ENCODE measurements at regions not wholly inside any gene's neighbourhood (a gene's known extent, or its start where the extent isn't known, plus 50 kb on each side); places are given as distances from the start of the nearest gene placed in this dataset.

DNA sequence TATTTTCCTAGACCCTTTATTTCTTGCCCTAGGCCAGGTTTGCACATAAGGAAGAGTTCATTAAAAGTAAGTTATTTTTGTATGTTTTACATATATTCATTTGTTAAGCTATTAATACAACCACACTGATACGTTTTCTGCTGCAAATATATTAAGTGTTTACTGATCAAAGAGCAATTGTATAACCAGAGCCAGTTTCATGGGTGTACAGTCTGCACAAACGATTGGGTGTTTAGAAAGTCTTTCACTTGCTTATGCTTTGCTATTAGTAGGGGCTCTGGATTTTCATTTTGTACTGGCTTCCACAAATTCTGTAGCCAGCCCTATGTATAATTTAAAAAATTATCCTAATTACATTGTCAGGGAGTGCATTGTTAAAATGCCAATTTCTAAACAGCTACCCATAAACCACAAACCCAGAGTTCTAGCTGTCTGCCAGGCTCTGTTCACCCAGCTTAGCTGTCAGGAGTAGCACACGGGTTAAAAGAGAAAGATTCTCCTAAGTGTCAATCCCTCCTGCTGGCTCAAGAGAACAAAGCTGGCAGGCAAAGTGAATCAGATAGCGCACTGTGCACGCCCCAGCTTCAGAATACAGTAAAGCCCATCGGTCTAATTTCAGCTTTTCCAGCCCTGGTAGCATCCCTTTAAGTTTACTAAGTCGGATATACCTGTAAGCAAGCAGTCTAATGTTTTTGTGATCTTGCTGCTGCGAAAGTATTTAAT lies 151.0 kb upstream of the LMO3 start:
- TF ChIP-seq RCOR1 (IDR thresholded peaks at IDR 0.05; ENCODE audit: borderline replicate concordance in 1 of 2, low read depth in 2 of 2, low read length in 2 of 2) = no peak
- TF ChIP-seq, protein P1, sequence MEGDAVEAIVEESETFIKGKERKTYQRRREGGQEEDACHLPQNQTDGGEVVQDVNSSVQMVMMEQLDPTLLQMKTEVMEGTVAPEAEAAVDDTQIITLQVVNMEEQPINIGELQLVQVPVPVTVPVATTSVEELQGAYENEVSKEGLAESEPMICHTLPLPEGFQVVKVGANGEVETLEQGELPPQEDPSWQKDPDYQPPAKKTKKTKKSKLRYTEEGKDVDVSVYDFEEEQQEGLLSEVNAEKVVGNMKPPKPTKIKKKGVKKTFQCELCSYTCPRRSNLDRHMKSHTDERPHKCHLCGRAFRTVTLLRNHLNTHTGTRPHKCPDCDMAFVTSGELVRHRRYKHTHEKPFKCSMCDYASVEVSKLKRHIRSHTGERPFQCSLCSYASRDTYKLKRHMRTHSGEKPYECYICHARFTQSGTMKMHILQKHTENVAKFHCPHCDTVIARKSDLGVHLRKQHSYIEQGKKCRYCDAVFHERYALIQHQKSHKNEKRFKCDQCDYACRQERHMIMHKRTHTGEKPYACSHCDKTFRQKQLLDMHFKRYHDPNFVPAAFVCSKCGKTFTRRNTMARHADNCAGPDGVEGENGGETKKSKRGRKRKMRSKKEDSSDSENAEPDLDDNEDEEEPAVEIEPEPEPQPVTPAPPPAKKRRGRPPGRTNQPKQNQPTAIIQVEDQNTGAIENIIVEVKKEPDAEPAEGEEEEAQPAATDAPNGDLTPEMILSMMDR (IDR thresholded peaks at IDR 0.05 in 2 of 3, conservative IDR thresholded peaks at IDR 0.05 in 1 of 3; ENCODE audit: insufficient read depth in 2 of 3, low read depth in 1 of 3, low read length in 3 of 3) = no peak
- no peak for TF ChIP-seq RUNX1 (IDR thresholded peaks at IDR 0.05; ENCODE audit: low read depth)
- TF ChIP-seq, protein P2, sequence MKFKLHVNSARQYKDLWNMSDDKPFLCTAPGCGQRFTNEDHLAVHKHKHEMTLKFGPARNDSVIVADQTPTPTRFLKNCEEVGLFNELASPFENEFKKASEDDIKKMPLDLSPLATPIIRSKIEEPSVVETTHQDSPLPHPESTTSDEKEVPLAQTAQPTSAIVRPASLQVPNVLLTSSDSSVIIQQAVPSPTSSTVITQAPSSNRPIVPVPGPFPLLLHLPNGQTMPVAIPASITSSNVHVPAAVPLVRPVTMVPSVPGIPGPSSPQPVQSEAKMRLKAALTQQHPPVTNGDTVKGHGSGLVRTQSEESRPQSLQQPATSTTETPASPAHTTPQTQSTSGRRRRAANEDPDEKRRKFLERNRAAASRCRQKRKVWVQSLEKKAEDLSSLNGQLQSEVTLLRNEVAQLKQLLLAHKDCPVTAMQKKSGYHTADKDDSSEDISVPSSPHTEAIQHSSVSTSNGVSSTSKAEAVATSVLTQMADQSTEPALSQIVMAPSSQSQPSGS (CRISPR knock-in tag; IDR thresholded peaks at IDR 0.05) = no peak
- TF ChIP-seq ZNF124 (CRISPR knock-in tag; IDR thresholded peaks at IDR 0.05) = no peak

Data from K562 (cell line).